Testis (tissue), 2 donors: ENCODE measurements at regions not wholly inside any gene's neighbourhood (a gene's known extent, or its start where the extent isn't known, plus 50 kb on each side); places are given as distances from the start of the nearest gene placed in this dataset.

Source experiments
- POLR2A ChIP-seq: fragments of 450-650 bp; IDR thresholded peaks from one replicate; pipeline ENCODE4 v1.6.1; 2017; ENCODE audit warnings: antibody characterized with exemption, mild to moderate bottlenecking, moderate library complexity
- TF ChIP-seq, protein P1 (sequence below), 3 experiments: fragments of 450-650 bp in 2 of 3; fragments of 200-600 bp in 1 of 3; sonication (generic) in 1 of 3; IDR thresholded peaks; one replicate each; pipeline ENCODE4 v1.5.1; 2016 to 2019; ENCODE audit warnings: antibody characterized with exemption in 3 of 3, mild to moderate bottlenecking in 2 of 3, moderate library complexity in 1 of 3

- TF ChIP-seq, protein P1, sequence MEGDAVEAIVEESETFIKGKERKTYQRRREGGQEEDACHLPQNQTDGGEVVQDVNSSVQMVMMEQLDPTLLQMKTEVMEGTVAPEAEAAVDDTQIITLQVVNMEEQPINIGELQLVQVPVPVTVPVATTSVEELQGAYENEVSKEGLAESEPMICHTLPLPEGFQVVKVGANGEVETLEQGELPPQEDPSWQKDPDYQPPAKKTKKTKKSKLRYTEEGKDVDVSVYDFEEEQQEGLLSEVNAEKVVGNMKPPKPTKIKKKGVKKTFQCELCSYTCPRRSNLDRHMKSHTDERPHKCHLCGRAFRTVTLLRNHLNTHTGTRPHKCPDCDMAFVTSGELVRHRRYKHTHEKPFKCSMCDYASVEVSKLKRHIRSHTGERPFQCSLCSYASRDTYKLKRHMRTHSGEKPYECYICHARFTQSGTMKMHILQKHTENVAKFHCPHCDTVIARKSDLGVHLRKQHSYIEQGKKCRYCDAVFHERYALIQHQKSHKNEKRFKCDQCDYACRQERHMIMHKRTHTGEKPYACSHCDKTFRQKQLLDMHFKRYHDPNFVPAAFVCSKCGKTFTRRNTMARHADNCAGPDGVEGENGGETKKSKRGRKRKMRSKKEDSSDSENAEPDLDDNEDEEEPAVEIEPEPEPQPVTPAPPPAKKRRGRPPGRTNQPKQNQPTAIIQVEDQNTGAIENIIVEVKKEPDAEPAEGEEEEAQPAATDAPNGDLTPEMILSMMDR (IDR thresholded peaks at IDR 0.05) = no peak
- no peak for TF ChIP-seq POLR2A
Measured at GRCh38 chr2:107062599-107063220, 176.7 kb upstream of the ST6GAL2 start.
